ENCODE measurements at regions not wholly inside any gene's neighbourhood (a gene's known extent, or its start where the extent isn't known, plus 50 kb on each side); places are given as distances from the start of the nearest gene placed in this dataset.

GRCh38 chr3:72437661-72438406 is 410.4 kb downstream of the SHQ1 start:
- no peak for DNase-seq (ENCODE audit: low read depth, low spot score)
- no peaks in the 10 kb centered on the region for H3K27me3 ChIP-seq (ENCODE audit: control insufficient read depth, insufficient read depth, low read length)
- in situ Hi-C loops (cut with HindIII; ENCODE audit: low pct_unique_long_range_greater_than_20kb, low sequenced_read_pairs) (no loop called here), intact Hi-C loops (cut with micrococcal nuclease; ENCODE audit: unreplicated experiment) (no loop called here)
- CTCF ChIA-PET, result no interaction called here
- no peak for ATAC-seq
- POLR2A ChIA-PET, result no interaction called here
- no peak overlapping the region for H3K4me3 ChIP-seq (ENCODE audit: low read depth in 2 of 2, low read length in 2 of 2)
- H3K36me3 ChIP-seq (ENCODE audit: control insufficient read depth, insufficient read depth, low read length), result no peaks in the 10 kb centered on the region
- TF ChIP-seq REST (IDR thresholded peaks at IDR 0.05; ENCODE audit: insufficient read depth in 1 of 2, low read depth in 2 of 2, low read length in 1 of 2), result no peak
- TF ChIP-seq CTCF (IDR thresholded peaks at IDR 0.05), result no peak
- no peak for TF ChIP-seq SIN3A (IDR thresholded peaks at IDR 0.05; ENCODE audit: borderline replicate concordance, insufficient read depth, low read depth, low read length)
- TF ChIP-seq TCF7L2 (IDR thresholded peaks at IDR 0.05; ENCODE audit: low read depth, low read length), result no peak
- TF ChIP-seq POLR2AphosphoS5 (IDR thresholded peaks at IDR 0.05; ENCODE audit: low read depth, low read length), result no peak
- no TSS peak for BruUV-seq (replicated peaks)
- no peaks in the 10 kb centered on the region for H3K9me3 ChIP-seq (ENCODE audit: control insufficient read depth, insufficient read depth, low read depth, low read length)
- H3K4me1 ChIP-seq (ENCODE audit: control insufficient read depth, insufficient read depth, low read length), result peaks cover 3% of the 10 kb centered on the region
- no peak overlapping the region for H3K27ac ChIP-seq (ENCODE audit: low read length)

- H3K36me3 ChIP-seq (ENCODE audit: control insufficient read depth, insufficient read depth, low read length), result no peaks in the 10 kb centered on the region
- DNase-seq (ENCODE audit: low read depth, low spot score) (no peak), ATAC-seq (no peak)
- TF ChIP-seq REST (IDR thresholded peaks at IDR 0.05; ENCODE audit: insufficient read depth in 1 of 2, low read depth in 2 of 2, low read length in 1 of 2) (no peak), TCF7L2 (IDR thresholded peaks at IDR 0.05; ENCODE audit: low read depth, low read length) (no peak), SIN3A (IDR thresholded peaks at IDR 0.05; ENCODE audit: borderline replicate concordance, insufficient read depth, low read depth, low read length) (no peak), POLR2AphosphoS5 (IDR thresholded peaks at IDR 0.05; ENCODE audit: low read depth, low read length) (no peak), CTCF (IDR thresholded peaks at IDR 0.05) (no peak)
- H3K9me3 ChIP-seq (ENCODE audit: control insufficient read depth, insufficient read depth, low read depth, low read length), result no peaks in the 10 kb centered on the region
- in situ Hi-C loops (cut with HindIII; ENCODE audit: low pct_unique_long_range_greater_than_20kb, low sequenced_read_pairs) (no loop called here), intact Hi-C loops (cut with micrococcal nuclease; ENCODE audit: unreplicated experiment) (no loop called here)
- BruUV-seq (replicated peaks), result no TSS peak
- ChIA-PET POLR2A (no interaction called here), CTCF (no interaction called here)
- H3K4me1 ChIP-seq (ENCODE audit: control insufficient read depth, insufficient read depth, low read length), result peaks cover 3% of the 10 kb centered on the region; the same call in 1 of the 2 replicates
- H3K27ac ChIP-seq (ENCODE audit: low read length), result no peak overlapping the region
- H3K4me3 ChIP-seq (ENCODE audit: low read depth in 2 of 2, low read length in 2 of 2), result no peak overlapping the region
- H3K27me3 ChIP-seq (ENCODE audit: control insufficient read depth, insufficient read depth, low read length), result no peaks in the 10 kb centered on the region
Measured at GRCh38 chr3:72436863-72437592, 411.2 kb downstream of the SHQ1 start.
